ENCODE measurements at regions not wholly inside any gene's neighbourhood (a gene's known extent, or its start where the extent isn't known, plus 50 kb on each side); places are given as distances from the start of the nearest gene placed in this dataset.
"Not testable (repeated sequence)": the region's sequence is repeated elsewhere in the genome, so short reads cannot be mapped to it uniquely, and the experiment has no call there.

DNA sequence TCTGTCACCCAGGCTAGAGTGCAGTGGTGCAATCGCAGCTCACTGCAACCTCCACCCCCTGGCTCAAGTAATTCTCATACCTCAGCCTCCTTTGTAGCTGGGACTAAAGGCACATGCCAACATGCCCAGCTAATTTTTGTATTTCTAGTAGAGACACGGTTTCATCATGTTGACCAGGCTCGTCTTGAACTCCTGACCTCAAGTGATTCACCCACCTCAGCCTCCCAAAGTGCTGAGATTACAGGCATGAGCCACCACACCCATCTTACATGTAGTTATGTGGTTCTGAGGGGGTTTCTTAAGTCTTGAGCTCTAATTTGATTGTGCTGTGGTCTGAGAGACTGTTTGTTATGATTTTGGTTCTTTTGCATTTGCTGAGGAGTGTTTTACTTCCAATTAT is 57.3 kb upstream of the USP15 start:
- not testable (repeated sequence) for TF ChIP-seq POLR2A, CTCF (IDR thresholded peaks at IDR 0.05)

Data from adrenal gland (tissue), 5 donors.